Choroid plexus epithelial cell (primary cell): ENCODE measurements at regions not wholly inside any gene's neighbourhood (a gene's known extent, or its start where the extent isn't known, plus 50 kb on each side); places are given as distances from the start of the nearest gene placed in this dataset.

Experiments used
- DNase-seq: peaks from one replicate; pipeline ENCODE4 v3.0.0-alpha.2; 2010; ENCODE audit warnings: low read depth
- H3K4me3 ChIP-seq: 2 replicates; pipeline ENCODE4 v1.5.1; 2011; ENCODE audit warnings: low read depth, mild to moderate bottlenecking, control low read depth, low read length, moderate library complexity
- CTCF ChIP-seq: conservative IDR thresholded peaks from 2 replicates; pipeline ENCODE4 v1.5.1; 2011; ENCODE audit warnings: low read depth, mild to moderate bottlenecking, control low read depth, inconsistent platforms, low read length, moderate library complexity

GRCh38 chr7:16978358-16979244 lies 96.8 kb upstream of the AGR3 start:
- DNase-seq: peak; percentile 65
- H3K4me3 ChIP-seq: no peak overlapping the region
- no peak for TF ChIP-seq CTCF

- H3K4me3 ChIP-seq: no peak overlapping the region
- no peak for DNase-seq
- no peak for TF ChIP-seq CTCF
These were observed 98.8 kb upstream of the AGR3 start for GRCh38 chr7:16980539-16980938.

- peak; percentile 81 for DNase-seq
- TF ChIP-seq CTCF: peak; percentile 93
- no peak overlapping the region for H3K4me3 ChIP-seq
These were observed 101.0 kb upstream of the AGR3 start for GRCh38 chr7:16982640-16983350.

- DNase-seq: peak; percentile 23
- no peak for TF ChIP-seq CTCF
- H3K4me3 ChIP-seq: no peak overlapping the region
These were observed 102.6 kb upstream of the AGR3 start for GRCh38 chr7:16984375-16984774.

- TF ChIP-seq CTCF: no peak
- no peak for DNase-seq
- no peak overlapping the region for H3K4me3 ChIP-seq
These were observed 103.8 kb upstream of the AGR3 start for GRCh38 chr7:16985621-16986020.

GRCh38 chr7:16986755-16987154 lies 105.0 kb upstream of the AGR3 start:
- DNase-seq: no peak
- no peak overlapping the region for H3K4me3 ChIP-seq
- no peak for TF ChIP-seq CTCF
